ENCODE measurements at regions not wholly inside any gene's neighbourhood (a gene's known extent, or its start where the extent isn't known, plus 50 kb on each side); places are given as distances from the start of the nearest gene placed in this dataset.

DNA sequence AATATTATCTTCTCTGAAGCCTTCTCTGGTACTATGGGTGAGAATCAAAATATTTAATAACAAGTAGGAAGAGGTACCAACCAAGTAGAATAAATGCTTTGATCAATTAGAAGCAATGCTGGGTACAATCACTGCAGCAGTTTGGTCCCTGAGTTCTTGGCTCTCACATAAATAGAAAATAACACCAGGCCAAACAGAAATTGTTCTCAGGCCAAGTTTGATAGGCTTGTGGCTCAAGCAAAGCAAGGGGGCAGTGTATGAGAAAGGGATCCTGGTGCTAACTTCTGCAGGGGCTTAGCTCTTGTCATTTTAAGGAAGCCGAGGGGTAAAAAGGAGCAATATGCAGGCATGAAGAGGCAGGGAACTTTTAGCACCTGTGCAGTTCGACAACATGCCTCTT is 146.8 kb upstream of the TMEM229A start:
- no peaks in the 10 kb centered on the region for H3K79me2 ChIP-seq (ENCODE audit: control insufficient read depth in 1 of 2, insufficient read depth in 2 of 2, low read length in 2 of 2)
- WGBS, 2 experiments (ENCODE audit: extremely low coverage in 1 of 2, insufficient coverage in 1 of 2, insufficient read length in 1 of 2, insufficient replicate concordance in 2 of 2, low coverage in 1 of 2, low lambda C conversion rate in 2 of 2, missing lambda C conversion rate in 1 of 2) = 85% methylated on average over 2 of the region's 2 CpGs; no CpG with 5 or more reads in 1 of the 2 experiments
- H2AFZ ChIP-seq (ENCODE audit: low read length) = no peak overlapping the region; the same call in 1 of the 2 replicates
- no peak overlapping the region for H2BK12ac ChIP-seq (ENCODE audit: low read depth, low read length)
- no peak overlapping the region for H3K14ac ChIP-seq (ENCODE audit: insufficient read length)
- H3K23me2 ChIP-seq (ENCODE audit: low read depth, low read length) = no peaks in the 10 kb centered on the region
- H4K5ac ChIP-seq (ENCODE audit: insufficient read length, low read depth, low read length) = no peak overlapping the region
- H2BK5ac ChIP-seq (ENCODE audit: low read depth, low read length) = no peak overlapping the region
- H2BK120ac ChIP-seq (replicated peaks; ENCODE audit: low read depth, low read length) = no peak overlapping the region
- H3K4me1 ChIP-seq (replicated peaks in 1 of 4; ENCODE audit: control insufficient read depth in 3 of 4, insufficient read depth in 4 of 4, low read length in 3 of 4) = no peaks in the 10 kb centered on the region
- H3K4me2 ChIP-seq (ENCODE audit: insufficient read depth in 1 of 2, low read depth in 2 of 2, low read length in 2 of 2) = no peak overlapping the region
- ChIA-PET POLR2A (ENCODE audit: partially characterized antibody) (no interaction called here), CTCF (ENCODE audit: partially characterized antibody) (interaction anchor here (0.7 to 1.6 kb wide), 3 partner anchors 9 to 28 kb away, joined by 3 to 5 read pairs (median 3); no protein-coding TSS in a partner anchor)
- no peak overlapping the region for H2AK5ac ChIP-seq (ENCODE audit: low read depth, low read length)
- H3K36me3 ChIP-seq (ENCODE audit: control insufficient read depth in 2 of 4, insufficient read depth in 4 of 4, low read length in 3 of 4) = no peaks in the 10 kb centered on the region
- no peak overlapping the region for H3K4me3 ChIP-seq (ENCODE audit: extremely low read depth in 1 of 4, insufficient read depth in 2 of 4, low read depth in 3 of 4, low read length in 4 of 4)
- TF ChIP-seq TAF7 (optimal IDR thresholded peaks at IDR 0.05; ENCODE audit: borderline replicate concordance, low read depth, low read length) (no peak), JUN (IDR thresholded peaks at IDR 0.05; ENCODE audit: low read depth, low read length) (no peak), BACH1 (IDR thresholded peaks at IDR 0.05; ENCODE audit: low read length) (no peak), SP2 (IDR thresholded peaks at IDR 0.05; ENCODE audit: low read length) (no peak), CHD2 (IDR thresholded peaks at IDR 0.05; ENCODE audit: low read length) (no peak), SIRT6 (IDR thresholded peaks at IDR 0.05; ENCODE audit: low read length) (no peak), SIX5 (IDR thresholded peaks at IDR 0.05; ENCODE audit: low read depth, low read length) (no peak), SRF (IDR thresholded peaks at IDR 0.05; ENCODE audit: low read depth, low read length) (no peak)
- H3K18ac ChIP-seq (ENCODE audit: extremely low read depth, low read length) = no peak overlapping the region
- peaks cover 0 to 3% of the 10 kb centered on the region in 2 experiments; a peak in 2 of 4 replicates for H3K9me3 ChIP-seq (ENCODE audit: insufficient read depth in 2 of 2, low read depth in 1 of 2, low read length in 1 of 2)
- H2BK15ac ChIP-seq (ENCODE audit: low read length) = no peak overlapping the region
- no peak overlapping the region for H3K9ac ChIP-seq (replicated peaks in 1 of 4; ENCODE audit: extremely low read depth in 1 of 4, low read depth in 3 of 4, low read length in 3 of 4)
- no peak overlapping the region for H3K4ac ChIP-seq (replicated peaks; ENCODE audit: insufficient read length, low read depth, low read length)
- no peak overlapping the region for H4K91ac ChIP-seq (replicated peaks; ENCODE audit: insufficient read length, low read length)
- H3K56ac ChIP-seq (replicated peaks; ENCODE audit: insufficient read length, low read depth, low read length) = no peak overlapping the region
- H4K20me1 ChIP-seq (replicated peaks in 1 of 2; ENCODE audit: control insufficient read depth in 1 of 2, insufficient read depth in 2 of 2, low read length in 2 of 2) = no peaks in the 10 kb centered on the region
- no peak overlapping the region for H3K27ac ChIP-seq (ENCODE audit: low read depth, low read length)
- H3K27me3 ChIP-seq (replicated peaks in 1 of 4; ENCODE audit: control insufficient read depth in 3 of 4, extremely low read depth in 1 of 4, insufficient read depth in 3 of 4, low read length in 3 of 4) = no peaks in the 10 kb centered on the region
- no peak for FAIRE-seq
- H2BK20ac ChIP-seq (ENCODE audit: low read length) = no peak overlapping the region
- no peak for DNase-seq (ENCODE audit: low read depth in 1 of 2, low spot score in 2 of 2)
- H3K79me1 ChIP-seq (ENCODE audit: low read depth, low read length) = no peaks in the 10 kb centered on the region
- no peak overlapping the region for H3K23ac ChIP-seq (ENCODE audit: insufficient read length)
- H4K8ac ChIP-seq (ENCODE audit: extremely low read depth, insufficient read depth, low read length) = no peak overlapping the region
